SKM-1 (cell line): ENCODE measurements at regions not wholly inside any gene's neighbourhood (a gene's known extent, or its start where the extent isn't known, plus 50 kb on each side); places are given as distances from the start of the nearest gene placed in this dataset.
"Not testable (repeated sequence)": the region's sequence is repeated elsewhere in the genome, so short reads cannot be mapped to it uniquely, and the experiment has no call there.

Source experiments
- DNase-seq: peaks from one replicate; lab custom pipeline; 2025; ENCODE audit not compliant: unreplicated experiment; lab: John Stamatoyannopoulos, UW

DNA sequence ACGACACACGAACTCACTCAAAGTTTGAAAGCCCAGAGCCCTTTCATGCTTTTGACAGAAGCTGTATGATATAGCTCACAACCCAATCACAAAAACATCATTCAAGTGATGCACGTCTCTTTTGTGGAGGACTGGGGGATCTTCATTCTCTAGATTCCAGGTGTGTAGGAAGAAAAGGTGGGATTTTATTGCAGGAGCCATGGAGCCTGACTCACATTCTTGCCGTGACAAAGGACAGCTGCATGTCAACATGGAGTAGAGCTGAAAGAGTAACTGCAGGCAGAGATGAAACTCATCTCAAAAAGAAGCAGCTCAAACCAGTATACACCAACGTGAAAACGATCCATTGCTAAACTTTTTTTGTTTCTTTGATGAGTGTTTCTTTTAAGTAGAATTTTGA lies 50.9 kb upstream of the PDE1A start:
- no peak for DNase-seq

DNA sequence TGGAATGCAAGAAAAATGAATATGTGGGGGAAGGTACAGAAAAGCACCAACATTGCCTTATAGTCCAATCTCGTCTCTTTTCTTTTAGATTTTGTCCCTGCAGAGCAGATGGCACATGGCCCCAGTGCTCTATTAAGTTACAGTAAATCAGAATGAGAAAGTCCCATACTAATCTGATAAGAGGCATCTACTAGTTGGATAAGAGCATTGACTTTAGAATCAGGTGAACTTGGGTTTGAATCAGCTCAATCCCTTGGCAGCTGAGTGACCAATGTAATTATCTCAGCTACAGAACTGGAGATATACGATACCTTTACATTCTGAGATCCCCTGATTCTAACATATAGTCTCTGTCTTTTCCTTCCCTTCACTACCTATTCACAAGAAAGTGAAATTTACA lies 54.8 kb upstream of the PDE1A start:
- no peak for DNase-seq

DNA sequence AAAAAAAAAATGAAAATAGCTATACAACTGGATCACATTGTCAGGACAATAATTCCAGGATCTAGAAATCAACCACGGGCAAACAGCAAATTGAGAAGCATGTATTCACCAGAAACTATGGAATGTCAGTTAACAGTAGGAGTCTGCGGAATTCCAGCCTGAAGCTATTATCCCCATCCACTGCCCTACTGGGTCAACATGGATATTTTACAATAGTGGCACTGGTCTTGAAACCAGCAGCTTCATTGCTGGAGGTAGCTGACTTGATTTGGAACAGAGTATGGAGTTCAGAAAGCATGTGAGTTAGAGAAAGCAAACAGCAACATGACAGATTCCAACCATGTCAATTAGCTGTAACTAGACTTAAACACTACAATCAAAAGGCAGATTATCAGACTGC lies 55.7 kb upstream of the PDE1A start:
- DNase-seq: no peak

DNA sequence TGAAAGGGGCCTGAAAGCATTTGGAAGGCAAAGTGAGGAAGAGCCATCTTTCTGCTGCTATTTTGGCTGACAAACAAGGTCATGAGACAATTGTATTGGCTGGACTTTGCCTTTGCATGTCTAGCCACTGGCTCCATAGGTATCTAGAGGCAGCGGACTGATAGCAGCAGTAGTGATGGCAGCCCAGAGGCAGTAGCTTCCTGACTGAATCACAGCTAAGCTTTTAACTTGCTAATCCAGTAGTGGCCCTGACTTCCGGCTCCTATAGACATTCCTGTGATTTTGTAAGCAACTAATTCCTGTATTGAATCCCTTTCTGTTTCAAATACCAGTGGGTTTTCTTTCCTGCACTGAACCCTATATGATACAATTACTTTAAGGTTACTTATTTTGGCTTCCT lies 69.8 kb upstream of the PDE1A start:
- DNase-seq: no peak

DNA sequence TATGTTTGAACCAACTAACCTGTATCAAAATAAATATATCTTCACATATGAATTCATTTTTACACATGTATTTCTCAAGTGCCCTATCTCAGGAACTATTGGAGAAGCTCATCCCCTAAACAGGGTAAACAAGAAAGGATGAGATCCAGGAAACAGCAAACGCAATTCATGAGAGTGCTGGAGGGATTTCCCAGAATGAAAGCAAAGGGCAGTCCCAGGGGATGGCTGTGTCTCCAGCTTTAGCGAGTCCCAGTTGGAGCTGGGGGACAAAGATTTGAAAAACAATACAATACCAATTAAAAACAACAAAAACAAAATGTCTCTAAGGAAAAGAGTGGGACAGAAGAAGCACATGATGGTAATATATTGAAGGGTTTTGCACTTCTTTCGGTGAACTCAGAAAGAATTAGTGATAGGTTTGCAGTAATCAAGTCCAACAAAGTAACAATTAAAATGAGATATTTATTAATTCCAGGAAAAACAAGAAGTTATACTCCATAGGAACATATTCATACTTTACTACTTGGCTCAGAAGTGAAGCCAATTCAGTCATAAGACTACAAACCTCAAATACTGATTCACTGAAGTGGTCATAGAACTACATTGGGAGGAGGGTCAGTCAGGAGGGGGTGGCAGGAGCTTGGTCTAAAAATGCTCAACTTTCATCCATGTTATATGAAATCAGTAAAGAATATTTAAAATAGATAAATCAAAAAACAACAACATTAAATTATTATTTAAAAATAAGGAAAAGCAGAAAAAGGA lies 73.1 kb upstream of the PDE1A start:
- DNase-seq: no peak

DNA sequence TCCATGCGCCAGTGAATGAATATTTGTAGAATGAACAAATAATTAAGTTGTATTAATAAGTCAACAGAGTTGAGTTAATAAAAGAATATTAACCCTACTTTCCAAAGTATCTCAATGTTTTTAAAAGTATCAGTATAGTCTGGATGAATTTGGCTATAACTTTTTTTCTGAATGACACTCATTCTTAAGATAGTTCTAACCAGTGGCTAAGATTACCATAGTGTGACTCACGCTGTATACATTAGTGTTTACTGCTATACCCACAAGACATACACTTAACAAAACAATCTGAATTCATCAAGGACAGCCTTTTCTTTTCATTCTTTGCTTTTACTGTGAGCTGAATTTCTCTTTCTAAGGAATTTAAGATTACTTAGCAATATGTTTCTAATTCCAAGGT lies 77.0 kb upstream of the PDE1A start:
- no peak for DNase-seq

DNA sequence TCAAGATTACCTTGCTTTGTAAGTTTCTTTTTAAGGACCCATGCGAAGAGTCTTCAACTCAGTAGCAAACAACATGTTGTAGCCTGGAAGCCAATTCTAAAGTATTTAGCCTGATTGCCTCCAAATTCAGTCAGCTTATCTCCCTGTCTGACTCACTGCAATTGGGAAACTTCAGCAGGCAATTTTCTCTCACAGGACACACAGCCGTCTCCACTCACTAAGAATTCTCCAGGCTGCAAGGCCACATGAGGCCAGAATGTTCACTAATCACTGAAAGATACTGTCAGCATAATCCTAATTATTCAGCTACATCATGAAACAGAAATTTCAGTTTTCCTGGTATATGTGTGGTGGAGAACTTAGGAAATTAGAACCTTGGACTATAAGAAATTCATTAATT lies 78.1 kb upstream of the PDE1A start:
- DNase-seq: no peak

DNA sequence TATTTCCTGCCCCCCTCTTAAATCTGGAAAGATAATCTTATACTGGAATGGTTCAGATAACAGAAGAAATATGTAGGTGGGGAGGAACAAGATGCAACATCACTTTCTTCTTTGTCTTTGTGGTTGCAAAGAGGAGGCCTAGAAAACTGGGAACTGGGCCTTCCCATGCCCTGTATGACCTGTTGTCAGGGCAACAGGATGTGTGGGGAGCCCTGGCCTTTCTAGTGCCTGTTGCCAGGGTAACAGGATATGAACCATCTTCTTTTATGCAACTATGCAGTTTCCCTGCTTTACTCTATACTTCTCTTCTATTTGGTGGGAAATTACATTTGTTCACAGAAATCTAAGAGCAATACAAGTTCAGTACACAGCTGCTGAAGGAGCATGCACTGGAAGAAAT lies 79.8 kb upstream of the PDE1A start:
- no peak for DNase-seq

DNA sequence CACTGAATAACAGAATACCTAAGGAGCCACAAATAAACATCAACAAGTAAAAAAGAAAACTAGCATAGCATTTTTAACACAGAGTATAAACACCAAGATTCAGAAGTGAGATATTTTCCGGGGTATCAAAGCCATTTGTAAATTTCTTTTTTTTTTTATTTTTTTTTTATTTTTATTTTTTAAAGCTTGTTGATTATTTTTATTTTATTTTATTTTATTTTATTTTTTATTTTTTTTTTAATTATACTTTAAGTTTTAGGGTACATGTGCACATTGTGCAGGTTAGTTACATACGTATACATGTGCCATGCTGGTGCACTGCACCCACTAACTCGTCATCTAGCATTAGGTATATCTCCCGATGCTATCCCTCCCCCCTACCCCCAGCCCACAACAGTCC lies 81.7 kb upstream of the PDE1A start:
- not testable (repeated sequence) for DNase-seq

DNA sequence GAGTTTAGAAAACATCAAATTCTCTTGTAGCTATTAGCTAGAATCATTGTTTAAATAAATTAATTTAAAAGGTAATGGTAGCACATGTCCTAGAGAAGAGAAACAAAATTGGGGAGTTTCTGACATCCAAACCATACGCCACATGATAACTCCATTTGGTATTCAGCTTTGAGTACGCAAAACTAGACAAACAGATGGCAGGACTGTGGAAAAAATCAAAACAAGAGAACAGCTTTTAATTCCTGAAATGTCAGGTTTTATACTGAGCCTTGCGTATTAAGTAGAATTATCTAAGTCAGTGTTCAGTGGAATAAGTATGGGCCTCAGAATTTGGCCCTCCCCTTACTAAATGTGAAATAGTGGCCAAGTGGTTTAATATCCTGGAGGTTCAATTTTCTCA lies 82.4 kb upstream of the PDE1A start:
- DNase-seq: no peak

DNA sequence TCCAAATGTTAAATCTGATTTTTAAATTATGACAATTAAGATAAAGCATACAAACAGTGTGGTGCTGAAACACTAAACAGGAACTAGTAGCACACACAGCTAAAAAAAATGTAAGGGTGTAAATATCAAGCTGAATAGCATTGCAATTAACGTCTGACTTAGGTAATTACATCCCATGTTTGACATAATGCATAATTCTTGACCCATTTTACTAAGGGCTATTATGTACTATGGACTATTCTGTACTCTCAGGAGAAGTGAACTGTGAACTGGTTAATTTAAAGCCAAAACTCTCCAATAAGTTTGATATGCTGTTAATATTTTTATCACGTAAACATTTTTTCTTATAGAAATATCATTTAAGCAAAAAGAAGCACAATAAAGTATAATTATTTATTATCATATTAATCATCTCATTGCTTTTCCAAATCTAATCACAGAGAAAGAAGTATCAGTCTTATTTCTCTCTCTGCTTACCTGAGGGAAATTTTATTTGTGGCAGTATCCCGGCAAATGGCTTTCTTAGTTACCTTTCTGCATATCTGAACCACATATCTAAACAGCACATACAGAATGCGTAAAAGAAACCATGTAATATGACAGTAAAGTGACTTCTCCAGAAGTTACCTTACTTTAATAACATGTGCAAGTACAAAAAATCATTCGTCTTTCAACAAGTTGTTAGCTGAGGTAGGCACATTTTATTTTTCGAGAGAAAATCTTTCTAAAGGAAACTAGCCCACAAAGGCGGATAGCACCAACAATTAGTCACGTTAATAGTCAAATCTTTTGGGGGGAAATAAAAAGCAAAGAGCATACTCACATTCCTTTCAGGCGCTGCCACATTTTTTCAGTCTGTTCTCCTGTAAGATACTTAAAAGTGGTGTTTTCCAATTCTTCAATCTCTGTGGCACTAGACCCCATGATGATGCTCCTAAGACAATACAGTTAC lies 94.9 kb upstream of the PDE1A start:
- DNase-seq: no peak

DNA sequence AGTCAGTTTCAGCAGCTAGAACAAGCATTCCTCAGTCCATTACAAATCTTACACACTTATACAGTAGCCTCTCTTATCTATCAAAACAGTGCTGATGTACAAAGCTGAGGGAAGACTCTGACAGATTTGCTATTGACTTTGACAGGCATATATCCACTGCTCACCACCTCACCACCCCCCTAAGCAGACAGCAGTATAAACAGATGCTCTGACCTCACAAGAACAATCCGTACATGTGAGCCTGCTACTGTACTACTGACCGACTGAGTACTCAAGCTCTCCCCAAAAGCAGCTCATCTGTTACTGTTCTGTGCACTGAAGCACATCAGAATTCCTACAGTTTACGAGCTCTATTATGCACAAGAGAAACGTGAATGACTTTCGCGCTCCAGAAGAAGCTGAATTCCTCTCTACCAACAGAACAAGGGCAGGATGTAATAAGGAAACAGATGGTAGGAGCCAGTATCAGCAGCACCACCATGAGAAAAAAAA lies 95.6 kb upstream of the PDE1A start:
- DNase-seq: no peak

DNA sequence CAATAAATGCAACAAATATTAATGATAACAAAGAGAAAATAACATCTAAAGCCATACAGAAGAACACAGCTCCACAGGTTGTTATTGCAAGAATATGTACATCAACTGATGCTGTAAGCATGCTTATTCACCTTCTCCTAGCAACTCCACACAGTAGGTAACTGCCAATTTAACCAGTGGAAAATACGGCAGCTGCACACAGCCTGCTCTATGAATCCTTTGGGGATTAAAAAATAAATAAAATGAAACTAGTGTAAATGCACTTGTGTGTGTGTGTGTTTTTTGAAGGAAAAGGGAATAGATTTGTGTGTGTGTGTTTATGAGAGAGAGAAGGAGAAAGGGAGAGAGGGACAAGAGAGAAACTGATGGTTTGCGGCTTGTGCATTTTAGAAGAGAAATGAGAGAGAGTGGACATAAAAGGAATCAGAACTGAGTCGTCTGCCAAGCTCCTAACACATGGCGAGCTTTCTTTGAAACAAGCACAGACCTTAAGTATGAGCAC lies 96.2 kb upstream of the PDE1A start:
- DNase-seq: no peak

DNA sequence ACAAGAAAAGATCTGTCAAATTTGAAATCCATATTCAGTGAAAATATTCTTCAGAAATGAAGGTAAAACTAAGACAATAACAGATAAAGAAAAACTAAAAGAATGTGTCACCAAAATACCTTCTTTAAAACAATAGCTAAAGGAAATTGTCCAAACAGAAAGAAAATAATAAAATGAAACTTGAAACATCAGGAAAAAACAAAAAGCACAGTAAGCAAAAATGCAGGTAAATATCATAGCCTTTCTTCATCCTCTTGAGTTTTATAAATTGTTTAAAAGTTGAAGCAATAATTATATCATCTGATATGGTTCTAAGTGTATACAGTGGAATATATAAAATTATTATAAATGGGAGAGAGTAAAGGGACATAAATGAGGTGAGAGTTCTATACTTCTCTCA lies 103.8 kb upstream of the PDE1A start:
- DNase-seq: no peak

DNA sequence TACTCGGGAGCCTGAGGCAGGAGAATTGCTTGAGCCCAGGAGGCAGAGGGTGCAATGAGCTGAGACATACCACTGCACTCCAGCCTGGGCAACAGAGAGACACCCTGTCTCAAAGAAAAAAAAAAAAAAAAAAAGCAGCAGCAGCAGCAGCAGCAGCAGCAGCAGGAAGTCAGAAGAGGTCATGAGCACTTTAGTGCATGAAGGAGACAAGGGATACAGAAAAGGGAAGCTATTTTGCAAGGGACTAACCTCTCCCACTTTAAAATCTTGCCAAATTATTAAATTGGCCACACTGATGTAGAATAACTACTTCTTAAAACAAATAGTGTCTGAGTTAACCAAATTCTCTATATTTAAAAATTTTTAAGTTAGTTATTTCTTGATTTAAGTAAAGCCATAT lies 113.4 kb upstream of the PDE1A start:
- peak; percentile 52 for DNase-seq

DNA sequence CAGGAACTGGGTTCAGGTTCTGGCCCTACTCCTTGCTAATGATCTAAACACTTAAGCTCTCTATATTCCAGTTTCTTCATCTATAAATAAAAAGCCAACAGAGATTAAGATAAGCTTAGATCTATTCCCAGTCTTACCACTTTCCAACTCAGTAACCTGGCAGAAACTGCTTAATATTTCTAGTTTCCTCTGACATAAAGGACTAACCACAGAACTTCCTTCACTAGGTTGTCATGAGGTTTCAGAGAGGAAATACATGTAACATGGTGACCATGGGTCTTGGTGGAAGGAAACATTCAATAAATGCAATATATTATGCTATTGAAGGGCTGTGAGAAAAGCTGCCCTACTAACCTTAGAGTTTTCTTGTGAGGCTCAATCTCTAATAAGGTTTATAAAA lies 114.4 kb upstream of the PDE1A start:
- peak; percentile 48 for DNase-seq

DNA sequence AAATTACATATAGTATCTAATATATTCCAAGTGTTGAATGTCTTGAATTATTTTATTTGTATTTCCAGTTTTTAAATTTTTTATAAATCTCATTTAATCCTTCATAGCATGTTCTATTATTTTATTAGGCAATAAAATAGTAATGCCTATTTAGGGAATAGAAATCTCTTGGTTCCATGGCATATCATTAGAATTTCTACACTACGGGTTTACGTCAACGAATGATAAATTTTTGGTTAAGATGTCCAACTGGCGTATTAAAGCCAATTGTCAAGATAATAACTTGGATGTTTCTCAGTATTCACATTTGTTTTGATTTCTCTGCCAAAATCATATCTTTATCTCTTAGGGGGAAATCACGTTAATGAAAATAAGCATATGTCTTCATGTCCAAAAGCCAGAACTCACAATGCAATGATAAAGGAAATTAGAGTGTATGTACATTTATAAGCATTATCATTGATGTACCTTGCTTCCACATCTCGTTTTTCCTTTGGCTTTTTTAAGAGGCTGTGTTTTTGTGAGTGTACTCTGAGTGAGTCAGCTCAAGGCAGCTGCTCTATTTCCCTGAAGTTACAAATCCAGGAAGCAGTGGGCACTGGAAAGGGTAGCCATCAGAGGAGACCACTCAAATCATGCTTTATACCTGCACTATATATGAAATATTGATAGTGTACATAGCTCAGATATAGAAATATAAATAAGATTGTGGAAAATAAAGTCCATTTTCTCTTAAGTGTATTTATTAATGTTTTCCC lies 115.8 kb upstream of the PDE1A start:
- DNase-seq: no peak

DNA sequence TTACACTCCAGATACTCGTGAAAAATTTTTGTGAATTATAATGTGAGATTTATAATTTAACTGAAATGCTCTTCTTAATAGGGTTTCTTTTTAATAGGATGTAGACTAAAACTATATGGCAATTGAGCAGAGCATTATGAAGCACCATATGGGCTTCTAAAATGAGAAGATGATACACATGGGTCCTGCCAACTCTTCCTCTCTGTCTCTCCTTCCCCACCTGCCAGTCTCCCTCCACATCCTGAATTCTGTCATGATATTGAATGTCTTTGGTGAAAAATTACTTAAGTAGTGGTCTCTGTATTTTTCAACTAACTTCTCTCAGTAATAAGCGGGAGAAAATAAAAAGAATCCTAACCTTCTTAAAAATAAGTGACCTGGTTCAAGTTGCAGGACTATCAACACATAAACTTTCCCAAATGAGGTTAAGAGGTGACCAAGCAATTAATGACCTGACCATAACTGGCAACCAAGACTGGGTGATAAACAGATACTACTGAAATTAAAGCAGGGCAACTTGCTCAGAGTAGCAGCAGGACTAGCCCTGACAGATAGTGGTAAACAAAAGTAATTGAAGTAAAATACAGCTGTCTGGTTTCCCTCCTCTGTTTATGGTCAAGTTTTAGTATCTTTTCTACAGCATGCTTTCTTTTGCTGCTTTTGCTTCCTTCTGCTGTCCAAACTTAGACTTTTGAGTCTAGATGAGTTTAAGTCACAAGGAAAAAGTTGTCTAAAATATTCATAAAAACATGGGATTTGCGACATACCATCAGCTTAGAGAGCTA lies 117.1 kb upstream of the PDE1A start:
- DNase-seq: no peak

DNA sequence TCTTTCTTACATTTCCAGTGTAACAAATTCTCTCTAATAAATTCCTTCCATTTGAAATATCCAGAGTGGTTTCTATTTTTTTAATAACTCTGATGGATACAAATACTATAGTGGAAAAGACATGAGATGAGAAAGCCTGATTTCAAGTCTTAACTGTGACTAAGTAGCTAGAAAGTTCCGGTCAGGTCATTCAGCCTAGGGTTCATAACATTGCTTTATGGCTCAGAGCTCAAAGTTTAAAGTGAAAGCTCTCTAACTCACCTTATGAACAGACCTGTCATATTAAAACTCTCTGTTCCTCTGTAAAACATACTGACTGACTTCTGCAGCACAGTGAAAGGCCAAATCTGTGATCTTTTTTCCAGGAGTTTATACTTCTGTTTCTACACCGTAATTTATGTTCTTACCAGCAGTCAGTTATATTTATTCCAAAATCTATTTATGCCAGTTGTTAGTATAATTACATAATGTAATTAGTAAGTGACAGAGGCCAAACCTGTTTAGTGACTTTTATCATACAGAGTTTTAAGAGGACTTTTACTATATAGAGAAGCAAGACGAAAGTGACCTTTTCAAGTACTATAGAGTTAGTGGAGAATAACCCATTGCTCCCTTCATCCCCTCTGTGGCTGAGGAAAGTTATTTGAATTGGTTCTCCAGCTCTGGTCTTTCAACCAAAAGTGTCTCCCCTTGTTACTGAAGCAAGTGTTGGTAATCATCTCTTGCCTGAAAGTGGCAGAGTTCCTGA lies 118.8 kb upstream of the PDE1A start:
- no peak for DNase-seq
